ENCODE measurements at regions not wholly inside any gene's neighbourhood (a gene's known extent, or its start where the extent isn't known, plus 50 kb on each side); places are given as distances from the start of the nearest gene placed in this dataset.

GRCh38 chrX:39559229-39559628 is 538.5 kb downstream of the BCOR start (continued):
- no peak for TF ChIP-seq FOXP4 (CRISPR knock-in tag; IDR thresholded peaks at IDR 0.05; ENCODE audit: borderline replicate concordance)

- no peak for FAIRE-seq
- H3K4me2 ChIP-seq (ENCODE audit: insufficient read depth, low read length), result no peak overlapping the region
- H3K4me3 ChIP-seq, result no peak overlapping the region
- H3K9ac ChIP-seq (ENCODE audit: insufficient read depth in 1 of 2, low read depth in 2 of 2, low read length in 2 of 2), result no peak overlapping the region
- H2AFZ ChIP-seq (ENCODE audit: low read depth, low read length), result no peak overlapping the region
- ATAC-seq, result no peak
- no peaks in the 10 kb centered on the region; a peak in 1 of 5 replicates for H3K4me1 ChIP-seq (replicated peaks in 1 of 2; ENCODE audit: control insufficient read depth in 2 of 2, insufficient read depth in 2 of 2, low read length in 2 of 2)
- in situ Hi-C loops (cut with MboI), result no loop called here
- no peaks in the 10 kb centered on the region for H3K9me1 ChIP-seq (ENCODE audit: control insufficient read depth, insufficient read depth, low read length)
- H3K27ac ChIP-seq (ENCODE audit: extremely low read depth, low read depth, low read length), result no peak overlapping the region
- no peak for DNase-seq (ENCODE audit: extremely low read depth in 1 of 4, low spot score in 3 of 4)
- no peaks in the 10 kb centered on the region for H3K36me3 ChIP-seq (ENCODE audit: control insufficient read depth, insufficient read depth, low read length)
- no peaks in the 10 kb centered on the region for H4K20me1 ChIP-seq (replicated peaks; ENCODE audit: control insufficient read depth, insufficient read depth, low read length)
- no peaks in the 10 kb centered on the region for H3K9me3 ChIP-seq (replicated peaks; ENCODE audit: control insufficient read depth, insufficient read depth, low read depth, low read length)
- TF ChIP-seq FOXP4 (CRISPR knock-in tag; IDR thresholded peaks at IDR 0.05; ENCODE audit: borderline replicate concordance) (no peak), CBX5 (IDR thresholded peaks at IDR 0.05; ENCODE audit: borderline replicate concordance, low read depth) (no peak), HNRNPUL1 (IDR thresholded peaks at IDR 0.05; ENCODE audit: low read length) (no peak), MTA3 (IDR thresholded peaks at IDR 0.05; ENCODE audit: borderline replicate concordance) (no peak), ELK3 (CRISPR knock-in tag; IDR thresholded peaks at IDR 0.05) (no peak), ETV5 (CRISPR knock-in tag; IDR thresholded peaks at IDR 0.05; ENCODE audit: low read depth) (no peak), ESRRA (IDR thresholded peaks at IDR 0.05; ENCODE audit: borderline replicate concordance, low read depth) (no peak), ZBTB8A (IDR thresholded peaks at IDR 0.05; ENCODE audit: partially characterized antibody) (no peak), RBM15 (IDR thresholded peaks at IDR 0.05; ENCODE audit: insufficient read depth, low read length) (no peak), ZNF184 (CRISPR knock-in tag; IDR thresholded peaks at IDR 0.05) (no peak), WHSC1 (IDR thresholded peaks at IDR 0.05; ENCODE audit: low read length) (no peak), NR2F6 (CRISPR knock-in tag; IDR thresholded peaks at IDR 0.05) (no peak), PHF8 (IDR thresholded peaks at IDR 0.05; ENCODE audit: borderline replicate concordance, low read length) (no peak), ETS2 (tag; IDR thresholded peaks at IDR 0.05; ENCODE audit: borderline replicate concordance, poor library complexity, severe bottlenecking) (no peak), SMARCA5 (IDR thresholded peaks at IDR 0.05) (no peak), ZNF384 (IDR thresholded peaks at IDR 0.05; ENCODE audit: low read depth, low read length) (no peak)
- intact Hi-C loops (cut with micrococcal nuclease), result no loop called here
- H3K79me2 ChIP-seq (ENCODE audit: control insufficient read depth, insufficient read depth, low read length), result no peaks in the 10 kb centered on the region
- ChIA-PET POLR2A (no interaction called here), CTCF (ENCODE audit: low intra/inter-chr PET ratio) (no interaction called here)
- WGBS (ENCODE audit: insufficient coverage, low coverage, missing lambda C conversion rate), result 22% methylated on average over 9 of the region's 12 CpGs
- no peaks in the 10 kb centered on the region; a peak in 1 of 5 replicates for H3K27me3 ChIP-seq (ENCODE audit: control insufficient read depth in 2 of 2, insufficient read depth in 2 of 2, low read length in 2 of 2)
- no TSS peak for BruUV-seq (replicated peaks)
Observed at GRCh38 chrX:39560271-39560670, 537.5 kb downstream of the BCOR start.
